ENCODE measurements at regions not wholly inside any gene's neighbourhood (a gene's known extent, or its start where the extent isn't known, plus 50 kb on each side); places are given as distances from the start of the nearest gene placed in this dataset.

DNA sequence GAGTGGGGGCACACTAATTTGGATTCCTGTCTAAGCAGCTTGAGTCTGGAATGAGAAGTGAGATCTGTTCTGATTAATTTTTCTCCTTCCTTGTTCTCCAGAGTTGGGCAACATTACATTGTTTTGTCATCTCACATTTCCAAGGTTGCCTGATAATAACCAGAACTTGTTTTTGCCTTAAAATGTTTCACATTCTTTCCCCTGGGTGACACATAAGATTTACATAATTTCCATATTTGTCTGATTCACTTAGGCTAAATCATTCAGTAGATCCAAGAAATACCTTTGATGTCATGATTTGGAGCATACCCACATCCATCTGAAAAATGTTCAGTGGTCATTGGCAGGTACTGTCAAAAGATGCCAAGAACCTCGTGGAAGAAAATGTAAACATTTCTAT lies 60.3 kb downstream of the XCL2 start:
- ATAC-seq (ENCODE audit: low read depth): peak; percentile 87
- H3K27ac ChIP-seq (ENCODE audit: poor library complexity, severe bottlenecking): peak overlapping the region; percentile 53

DNA sequence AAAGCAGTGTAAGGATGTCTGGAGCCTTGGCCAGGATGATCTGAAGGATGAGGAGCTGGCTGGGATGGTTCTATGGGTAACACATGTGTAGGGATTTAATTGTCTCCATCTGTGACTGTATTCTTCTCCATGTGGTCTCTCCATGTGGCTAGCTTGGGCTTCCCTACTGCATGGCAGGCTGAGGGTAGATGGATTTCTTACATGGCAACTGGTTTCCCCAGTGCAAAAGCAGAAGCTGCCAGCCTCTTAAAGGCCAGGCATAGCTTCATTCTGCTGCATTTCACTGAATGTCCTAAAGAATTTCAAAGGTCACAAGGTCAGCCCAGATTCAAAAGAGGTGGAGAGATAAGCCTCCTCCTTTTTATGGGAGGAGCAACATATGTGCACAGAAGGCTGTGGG lies 61.7 kb downstream of the XCL2 start:
- TF ChIP-seq, protein P1, sequence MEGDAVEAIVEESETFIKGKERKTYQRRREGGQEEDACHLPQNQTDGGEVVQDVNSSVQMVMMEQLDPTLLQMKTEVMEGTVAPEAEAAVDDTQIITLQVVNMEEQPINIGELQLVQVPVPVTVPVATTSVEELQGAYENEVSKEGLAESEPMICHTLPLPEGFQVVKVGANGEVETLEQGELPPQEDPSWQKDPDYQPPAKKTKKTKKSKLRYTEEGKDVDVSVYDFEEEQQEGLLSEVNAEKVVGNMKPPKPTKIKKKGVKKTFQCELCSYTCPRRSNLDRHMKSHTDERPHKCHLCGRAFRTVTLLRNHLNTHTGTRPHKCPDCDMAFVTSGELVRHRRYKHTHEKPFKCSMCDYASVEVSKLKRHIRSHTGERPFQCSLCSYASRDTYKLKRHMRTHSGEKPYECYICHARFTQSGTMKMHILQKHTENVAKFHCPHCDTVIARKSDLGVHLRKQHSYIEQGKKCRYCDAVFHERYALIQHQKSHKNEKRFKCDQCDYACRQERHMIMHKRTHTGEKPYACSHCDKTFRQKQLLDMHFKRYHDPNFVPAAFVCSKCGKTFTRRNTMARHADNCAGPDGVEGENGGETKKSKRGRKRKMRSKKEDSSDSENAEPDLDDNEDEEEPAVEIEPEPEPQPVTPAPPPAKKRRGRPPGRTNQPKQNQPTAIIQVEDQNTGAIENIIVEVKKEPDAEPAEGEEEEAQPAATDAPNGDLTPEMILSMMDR (IDR thresholded peaks at IDR 0.05; ENCODE audit: poor library complexity, severe bottlenecking): no peak
- H3K4me1 ChIP-seq (ENCODE audit: insufficient read depth, poor library complexity, severe bottlenecking): peaks cover 25% of the 10 kb centered on the region
- no peaks in the 10 kb centered on the region for H3K36me3 ChIP-seq (ENCODE audit: low read depth)
- DNase-seq (ENCODE audit: low spot score) (no peak), ATAC-seq (ENCODE audit: low read depth) (no peak)
- H3K9me3 ChIP-seq (ENCODE audit: severe bottlenecking): no peaks in the 10 kb centered on the region
- no peaks in the 10 kb centered on the region for H3K27me3 ChIP-seq (ENCODE audit: insufficient read depth, poor library complexity, severe bottlenecking)
- no peak overlapping the region for H3K4me3 ChIP-seq (ENCODE audit: severe bottlenecking)
- no peak overlapping the region for H3K27ac ChIP-seq (ENCODE audit: poor library complexity, severe bottlenecking)

More for the DNA sequence above, 60.3 kb downstream of the XCL2 start:
- DNase-seq (ENCODE audit: low spot score): no peak
- no peaks in the 10 kb centered on the region for H3K9me3 ChIP-seq (ENCODE audit: severe bottlenecking)
- H3K27me3 ChIP-seq (ENCODE audit: insufficient read depth, poor library complexity, severe bottlenecking): no peaks in the 10 kb centered on the region
- TF ChIP-seq, protein P1 (IDR thresholded peaks at IDR 0.05; ENCODE audit: poor library complexity, severe bottlenecking): no peak
- no peaks in the 10 kb centered on the region for H3K36me3 ChIP-seq (ENCODE audit: low read depth)
- peaks cover 25% of the 10 kb centered on the region for H3K4me1 ChIP-seq (ENCODE audit: insufficient read depth, poor library complexity, severe bottlenecking)
- H3K4me3 ChIP-seq (ENCODE audit: severe bottlenecking): no peak overlapping the region

DNA sequence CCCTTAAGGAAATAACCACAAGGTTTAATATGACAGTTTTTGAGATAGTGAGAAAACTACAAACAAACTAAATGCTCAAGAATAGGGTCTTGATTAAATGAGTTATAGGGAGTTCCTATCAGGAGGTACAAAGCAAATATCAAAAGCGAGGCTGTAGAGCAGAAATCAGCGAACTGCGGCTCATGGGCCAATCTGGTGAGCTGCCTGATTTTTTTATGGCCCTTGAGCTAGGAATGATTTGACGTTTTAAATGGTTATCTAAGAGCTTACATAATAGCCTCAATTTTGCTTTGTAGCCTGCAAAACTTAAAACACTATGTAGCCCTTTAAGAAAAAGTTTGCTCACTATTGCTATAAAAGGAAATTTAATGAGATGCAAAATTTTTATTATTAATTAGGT lies 62.2 kb downstream of the XCL2 start:
- TF ChIP-seq, protein P1 (IDR thresholded peaks at IDR 0.05; ENCODE audit: poor library complexity, severe bottlenecking): no peak
- H3K4me1 ChIP-seq (ENCODE audit: insufficient read depth, poor library complexity, severe bottlenecking): peaks cover 29% of the 10 kb centered on the region
- H3K9me3 ChIP-seq (ENCODE audit: severe bottlenecking): no peaks in the 10 kb centered on the region
- no peak overlapping the region for H3K4me3 ChIP-seq (ENCODE audit: severe bottlenecking)
- no peaks in the 10 kb centered on the region for H3K27me3 ChIP-seq (ENCODE audit: insufficient read depth, poor library complexity, severe bottlenecking)
- H3K36me3 ChIP-seq (ENCODE audit: low read depth): no peaks in the 10 kb centered on the region
- no peak overlapping the region for H3K27ac ChIP-seq (ENCODE audit: poor library complexity, severe bottlenecking)
- DNase-seq (ENCODE audit: low spot score): no peak
- no peak for ATAC-seq (ENCODE audit: low read depth)

DNA sequence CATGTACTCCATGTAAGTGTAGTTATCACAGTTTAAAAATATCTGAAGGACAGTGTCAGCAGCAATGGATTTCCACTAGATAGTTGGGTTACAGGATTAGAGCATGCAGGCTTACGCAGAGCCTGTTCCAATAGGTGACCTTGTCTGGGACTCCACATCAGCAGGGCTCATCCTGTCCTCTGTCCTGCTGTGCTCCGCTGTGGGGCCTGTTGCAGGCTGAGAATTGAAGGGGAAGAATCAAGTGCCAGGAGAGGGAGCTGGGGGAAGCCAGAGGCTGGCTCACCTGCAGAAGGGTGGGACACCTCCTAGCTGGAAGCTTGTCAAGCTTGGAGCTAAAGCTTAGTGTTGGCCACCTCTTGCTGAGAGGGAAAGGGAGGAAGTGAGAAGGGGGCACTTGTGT lies 62.8 kb downstream of the XCL2 start:
- Histone ChIP-seq H3K4me3 (ENCODE audit: severe bottlenecking) (no peak overlapping the region), H3K9me3 (ENCODE audit: severe bottlenecking) (no peaks in the 10 kb centered on the region), H3K4me1 (ENCODE audit: insufficient read depth, poor library complexity, severe bottlenecking) (peaks cover 32% of the 10 kb centered on the region), H3K36me3 (ENCODE audit: low read depth) (no peaks in the 10 kb centered on the region), H3K27ac (ENCODE audit: poor library complexity, severe bottlenecking) (no peak overlapping the region), H3K27me3 (ENCODE audit: insufficient read depth, poor library complexity, severe bottlenecking) (no peaks in the 10 kb centered on the region)
- ATAC-seq (ENCODE audit: low read depth) (no peak), DNase-seq (ENCODE audit: low spot score) (no peak)
- TF ChIP-seq, protein P1 (IDR thresholded peaks at IDR 0.05; ENCODE audit: poor library complexity, severe bottlenecking): no peak

DNA sequence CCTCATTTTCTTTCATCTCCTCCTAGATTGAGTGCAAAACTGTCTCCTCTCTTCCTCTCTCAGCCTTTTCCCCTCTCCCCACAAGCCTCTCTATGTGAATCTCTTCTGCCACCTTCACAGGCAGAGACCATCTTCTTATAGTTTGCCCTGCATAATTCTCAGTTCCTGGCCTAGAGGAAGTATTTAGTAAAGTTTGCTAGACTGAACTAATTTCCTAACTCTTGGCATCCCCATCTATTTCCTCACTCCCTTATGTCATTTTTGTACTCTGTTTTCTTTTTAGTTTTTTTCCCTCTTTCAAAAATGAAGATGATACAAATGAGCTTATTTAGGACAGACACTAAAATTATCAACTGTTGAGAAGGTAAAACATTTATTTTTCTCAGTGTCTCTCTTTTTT lies 66.0 kb downstream of the XCL2 start:
- H3K4me3 ChIP-seq (ENCODE audit: severe bottlenecking): no peak overlapping the region
- no peaks in the 10 kb centered on the region for H3K27me3 ChIP-seq (ENCODE audit: insufficient read depth, poor library complexity, severe bottlenecking)
- H3K27ac ChIP-seq (ENCODE audit: poor library complexity, severe bottlenecking): peak overlapping the region; percentile 80
- H3K36me3 ChIP-seq (ENCODE audit: low read depth): no peaks in the 10 kb centered on the region
- DNase-seq (ENCODE audit: low spot score) (no peak), ATAC-seq (ENCODE audit: low read depth) (no peak)
- TF ChIP-seq, protein P1 (IDR thresholded peaks at IDR 0.05; ENCODE audit: poor library complexity, severe bottlenecking): no peak
- no peaks in the 10 kb centered on the region for H3K9me3 ChIP-seq (ENCODE audit: severe bottlenecking)
- peaks cover 12% of the 10 kb centered on the region for H3K4me1 ChIP-seq (ENCODE audit: insufficient read depth, poor library complexity, severe bottlenecking)

Data from RWPE2 (cell line).